ENCODE measurements at regions not wholly inside any gene's neighbourhood (a gene's known extent, or its start where the extent isn't known, plus 50 kb on each side); places are given as distances from the start of the nearest gene placed in this dataset.

DNA sequence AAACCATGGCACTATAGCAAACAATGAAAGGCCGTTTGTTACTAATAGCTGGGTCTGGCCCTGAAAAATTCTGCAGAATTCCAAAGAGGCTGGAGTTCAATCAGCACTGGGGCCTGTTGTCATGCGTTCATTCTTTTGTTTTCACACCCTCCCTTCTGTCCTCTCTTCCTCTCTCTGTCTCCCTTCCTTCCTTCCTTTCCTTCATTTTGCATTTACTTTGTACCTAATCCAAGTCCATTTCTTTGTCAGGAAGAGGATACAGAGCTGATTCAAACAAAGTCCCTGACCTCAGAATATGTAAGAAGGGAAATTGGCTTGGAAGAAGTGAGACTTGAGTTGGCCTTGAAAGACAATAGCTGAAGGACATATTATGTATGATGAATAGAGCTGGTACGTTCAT, 119.6 kb upstream of the LDB2 start:
- TF ChIP-seq, protein P1, sequence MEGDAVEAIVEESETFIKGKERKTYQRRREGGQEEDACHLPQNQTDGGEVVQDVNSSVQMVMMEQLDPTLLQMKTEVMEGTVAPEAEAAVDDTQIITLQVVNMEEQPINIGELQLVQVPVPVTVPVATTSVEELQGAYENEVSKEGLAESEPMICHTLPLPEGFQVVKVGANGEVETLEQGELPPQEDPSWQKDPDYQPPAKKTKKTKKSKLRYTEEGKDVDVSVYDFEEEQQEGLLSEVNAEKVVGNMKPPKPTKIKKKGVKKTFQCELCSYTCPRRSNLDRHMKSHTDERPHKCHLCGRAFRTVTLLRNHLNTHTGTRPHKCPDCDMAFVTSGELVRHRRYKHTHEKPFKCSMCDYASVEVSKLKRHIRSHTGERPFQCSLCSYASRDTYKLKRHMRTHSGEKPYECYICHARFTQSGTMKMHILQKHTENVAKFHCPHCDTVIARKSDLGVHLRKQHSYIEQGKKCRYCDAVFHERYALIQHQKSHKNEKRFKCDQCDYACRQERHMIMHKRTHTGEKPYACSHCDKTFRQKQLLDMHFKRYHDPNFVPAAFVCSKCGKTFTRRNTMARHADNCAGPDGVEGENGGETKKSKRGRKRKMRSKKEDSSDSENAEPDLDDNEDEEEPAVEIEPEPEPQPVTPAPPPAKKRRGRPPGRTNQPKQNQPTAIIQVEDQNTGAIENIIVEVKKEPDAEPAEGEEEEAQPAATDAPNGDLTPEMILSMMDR (IDR thresholded peaks at IDR 0.05): no peak

GRCh38 chr4:17013382-17014006, 115.0 kb upstream of the LDB2 start:
- TF ChIP-seq, protein P1 (IDR thresholded peaks at IDR 0.05): no peak

DNA sequence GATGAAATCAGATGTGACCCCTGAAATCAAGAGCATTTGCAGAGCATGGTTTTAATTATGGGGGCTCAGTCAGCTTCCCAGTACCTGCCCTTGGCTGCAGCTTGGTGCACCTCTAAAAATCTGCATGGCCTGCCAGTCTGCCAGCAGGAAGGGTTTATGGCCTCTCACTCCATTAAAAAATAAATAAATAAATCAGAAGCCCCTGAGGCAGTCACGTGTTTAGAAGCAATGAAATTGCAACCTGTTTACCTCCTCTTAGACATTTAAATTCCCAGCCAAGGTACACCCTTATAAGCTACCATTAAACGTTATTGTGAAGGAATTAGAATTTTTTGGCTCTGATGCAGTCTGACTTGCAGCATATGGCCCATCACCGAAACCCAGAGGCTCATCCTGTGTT, 114.0 kb upstream of the LDB2 start:
- TF ChIP-seq, protein P1 (IDR thresholded peaks at IDR 0.05): no peak

GRCh38 chr4:17010426-17011087, 112.1 kb upstream of the LDB2 start:
- TF ChIP-seq, protein P1 (IDR thresholded peaks at IDR 0.05): no peak

DNA sequence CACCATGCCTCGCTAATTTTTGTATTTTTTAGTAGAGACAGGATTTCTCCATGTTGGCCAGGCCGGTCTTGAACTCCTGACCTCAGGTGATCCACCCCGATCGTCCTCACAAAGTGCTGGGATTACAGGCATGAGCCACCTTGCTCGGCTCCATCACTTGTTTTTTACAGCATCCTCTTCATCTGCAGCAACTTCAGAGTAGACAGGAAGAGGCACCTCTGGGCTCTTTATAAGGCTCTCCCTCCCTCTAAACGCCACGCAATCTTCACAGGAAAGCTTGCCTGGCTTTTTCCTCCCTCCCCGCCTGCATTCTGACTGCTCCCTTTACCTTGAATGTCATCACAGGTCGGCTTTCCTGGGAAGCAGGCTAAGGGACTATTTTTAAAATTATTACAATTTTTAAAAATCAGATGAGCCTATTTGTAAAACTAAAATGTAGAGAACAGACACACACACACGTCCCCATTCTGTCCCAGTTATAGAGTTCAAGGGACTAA, 111.5 kb upstream of the LDB2 start:
- TF ChIP-seq, protein P1 (IDR thresholded peaks at IDR 0.05): no peak

DNA sequence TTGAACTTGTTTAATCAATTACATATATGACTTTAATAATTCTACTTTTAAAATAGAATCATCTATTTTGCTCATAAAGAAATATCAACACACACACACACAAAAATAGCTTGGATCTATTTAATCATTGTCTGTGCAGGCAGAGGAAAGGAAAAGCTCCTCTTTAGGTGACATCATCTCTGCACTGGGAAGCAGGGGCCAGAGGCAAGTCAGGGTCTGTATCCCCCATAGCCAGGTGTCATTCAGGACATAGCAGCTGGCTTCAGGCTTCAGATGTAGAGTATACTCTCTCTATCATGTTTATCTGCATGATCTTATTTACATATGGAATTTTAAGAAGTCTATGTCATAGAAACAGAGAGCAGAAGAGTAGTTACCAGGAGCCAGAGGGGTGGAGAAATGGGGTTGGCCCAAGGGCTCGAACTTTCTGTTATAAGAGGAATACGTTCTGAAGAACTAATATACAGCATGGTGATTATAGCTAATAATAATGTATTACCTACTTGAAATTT, 110.4 kb upstream of the LDB2 start:
- TF ChIP-seq, protein P1 (IDR thresholded peaks at IDR 0.05): no peak

- TF ChIP-seq, protein P1 (IDR thresholded peaks at IDR 0.05): no peak
Measured at GRCh38 chr4:16995451-16995850, 97.0 kb upstream of the LDB2 start.
